Astrocyte of the cerebellum (primary cell): ENCODE measurements at regions not wholly inside any gene's neighbourhood (a gene's known extent, or its start where the extent isn't known, plus 50 kb on each side); places are given as distances from the start of the nearest gene placed in this dataset.
"Not testable (repeated sequence)": the region's sequence is repeated elsewhere in the genome, so short reads cannot be mapped to it uniquely, and the experiment has no call there.

ENCODE experiments used
- DNase-seq: peaks from one replicate; pipeline ENCODE4 v3.0.0-alpha.2; 2011; ENCODE audit warnings: low read depth
- H3K4me3 ChIP-seq: 2 replicates; pipeline ENCODE4 v1.5.1; 2011; ENCODE audit warnings: mild to moderate bottlenecking, low read depth, low read length, moderate library complexity
- CTCF ChIP-seq: IDR thresholded peaks from 2 replicates; pipeline ENCODE4 v1.5.1; 2012; ENCODE audit warnings: low read length, low read depth, moderate library complexity, mild to moderate bottlenecking; ENCODE audit errors: missing control alignments
- in situ Hi-C: cut with HindIII; loops from 2 replicates; pipeline ENCODE4 v1.10.0; 2017; ENCODE audit warnings: low sequenced_read_pairs

- TF ChIP-seq CTCF = no peak
- no peak for DNase-seq
- H3K4me3 ChIP-seq = no peak overlapping the region
- in situ Hi-C loops = no loop called here
Measured at GRCh38 chr12:131445795-131446194, 265.1 kb upstream of the SFSWAP start.

- H3K4me3 ChIP-seq, DNase-seq, in situ Hi-C loops: not testable (repeated sequence)
Measured at GRCh38 chr12:131447636-131448035, 263.3 kb upstream of the SFSWAP start.

- in situ Hi-C loops = no loop called here
- no peak for DNase-seq
- no peak for TF ChIP-seq CTCF
- H3K4me3 ChIP-seq = no peak overlapping the region
Measured at GRCh38 chr12:131448254-131448795, 262.6 kb upstream of the SFSWAP start.

- in situ Hi-C loops = no loop called here
- no peak for TF ChIP-seq CTCF
- no peak for DNase-seq
- H3K4me3 ChIP-seq = no peak overlapping the region
Measured at GRCh38 chr12:131449027-131449426, 261.9 kb upstream of the SFSWAP start.

GRCh38 chr12:131452444-131452860 lies 258.4 kb upstream of the SFSWAP start:
- no peak for TF ChIP-seq CTCF
- in situ Hi-C loops = no loop called here
- no peak for DNase-seq
- no peak overlapping the region for H3K4me3 ChIP-seq

- in situ Hi-C loops = no loop called here
- no peak overlapping the region for H3K4me3 ChIP-seq
- DNase-seq = no peak
- TF ChIP-seq CTCF = no peak
Measured at GRCh38 chr12:131454418-131455217, 256.3 kb upstream of the SFSWAP start.

GRCh38 chr12:131455218-131455506 lies 255.7 kb upstream of the SFSWAP start:
- TF ChIP-seq CTCF = no peak
- DNase-seq = no peak
- no peak overlapping the region for H3K4me3 ChIP-seq

More at GRCh38 chr12:131455218-131455506, 255.7 kb upstream of the SFSWAP start:
- in situ Hi-C loops = no loop called here
